ENCODE measurements at regions not wholly inside any gene's neighbourhood (a gene's known extent, or its start where the extent isn't known, plus 50 kb on each side); places are given as distances from the start of the nearest gene placed in this dataset.
"Not testable (repeated sequence)": the region's sequence is repeated elsewhere in the genome, so short reads cannot be mapped to it uniquely, and the experiment has no call there.

DNA sequence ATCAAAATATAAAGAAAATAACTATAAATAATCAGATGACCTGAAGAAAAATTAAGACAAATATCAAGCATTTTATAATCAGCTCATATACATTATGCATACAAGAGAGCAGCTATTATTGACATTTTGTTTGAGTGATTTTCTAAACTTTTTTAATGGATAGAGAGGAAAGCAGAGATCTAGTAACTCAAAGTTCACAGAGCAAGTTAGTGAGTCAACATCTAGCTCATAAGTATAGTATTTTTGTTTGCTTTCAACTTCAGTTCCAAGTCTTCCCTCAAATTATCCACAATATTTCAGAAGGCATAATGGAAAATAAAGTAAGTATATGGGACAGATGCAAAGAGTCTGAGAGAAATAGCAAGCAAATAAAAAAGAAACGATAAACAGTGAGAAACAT lies 470.1 kb upstream of the ALCAM start:
- DNase-seq (ENCODE audit: low read depth, low spot score): no peak

DNA sequence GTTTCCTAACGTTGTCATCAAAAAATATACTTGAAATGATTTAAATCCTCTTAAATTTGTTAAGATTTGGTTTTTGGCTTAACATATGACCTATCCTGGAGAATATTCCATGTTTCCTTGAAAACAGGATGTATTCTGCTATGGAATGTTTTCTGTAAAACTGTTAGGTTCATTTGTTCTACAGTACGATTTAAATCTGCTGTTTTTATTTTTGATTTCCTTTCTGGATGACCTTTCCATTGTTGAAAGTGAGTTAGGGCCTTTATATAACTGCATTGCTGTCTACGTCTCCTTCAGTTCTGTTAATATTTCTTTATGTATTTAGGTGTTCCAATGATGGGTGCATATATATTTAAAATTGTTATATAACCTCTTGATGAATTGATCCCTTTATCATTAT lies 465.3 kb upstream of the ALCAM start:
- no peak for DNase-seq (ENCODE audit: low read depth, low spot score)

DNA sequence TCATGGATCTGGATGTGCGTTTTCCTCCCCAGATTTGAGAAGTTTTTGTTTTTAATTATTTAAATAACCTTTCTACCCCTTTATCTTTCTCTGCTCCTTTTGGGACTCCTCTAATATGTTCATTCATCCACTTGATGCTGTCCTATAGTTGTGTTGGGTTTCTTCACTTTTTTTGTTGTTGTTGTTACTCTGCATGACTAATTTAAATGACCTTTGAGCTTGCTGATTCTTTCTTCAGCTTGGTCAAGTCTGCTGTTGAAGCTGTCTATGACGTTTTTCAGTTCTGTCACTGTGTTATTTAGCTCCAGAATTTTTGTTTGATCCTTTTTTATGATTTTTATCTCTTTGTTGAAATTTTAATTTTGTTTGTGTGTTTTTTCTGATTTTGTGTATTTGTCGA lies 463.6 kb upstream of the ALCAM start:
- DNase-seq (ENCODE audit: low read depth, low spot score): no peak

DNA sequence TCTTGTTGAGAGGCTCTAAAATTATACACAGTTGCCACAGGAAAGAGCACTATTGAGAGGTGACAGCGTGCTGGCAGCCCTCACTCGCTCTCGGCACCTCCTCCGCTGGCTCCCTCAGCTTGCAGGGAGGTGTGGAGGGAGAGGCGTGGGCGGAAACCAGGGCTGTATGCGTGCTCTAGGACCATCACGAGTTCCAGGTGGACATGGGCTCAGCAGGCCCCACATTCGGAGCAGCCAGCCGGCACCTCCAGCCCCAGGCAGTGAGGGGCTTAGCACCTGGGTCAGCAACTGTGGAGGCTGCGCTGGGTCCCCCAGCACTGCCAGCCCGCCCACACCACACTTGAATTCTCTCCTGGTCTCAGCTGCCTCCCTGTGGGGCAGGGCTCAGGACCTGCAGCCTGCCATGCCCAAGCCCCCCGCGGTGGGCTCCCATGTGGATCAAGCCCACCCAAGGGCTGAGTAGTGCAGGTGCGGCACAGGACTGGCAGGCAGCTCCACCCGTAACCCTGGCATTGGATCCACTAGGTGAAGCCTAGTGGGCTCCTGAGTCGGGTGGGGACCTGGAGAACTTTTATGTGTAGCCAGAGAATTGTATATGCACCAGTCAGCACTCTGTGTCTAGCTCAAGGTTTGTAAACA lies 460.6 kb upstream of the ALCAM start:
- DNase-seq (ENCODE audit: low read depth, low spot score): no peak

DNA sequence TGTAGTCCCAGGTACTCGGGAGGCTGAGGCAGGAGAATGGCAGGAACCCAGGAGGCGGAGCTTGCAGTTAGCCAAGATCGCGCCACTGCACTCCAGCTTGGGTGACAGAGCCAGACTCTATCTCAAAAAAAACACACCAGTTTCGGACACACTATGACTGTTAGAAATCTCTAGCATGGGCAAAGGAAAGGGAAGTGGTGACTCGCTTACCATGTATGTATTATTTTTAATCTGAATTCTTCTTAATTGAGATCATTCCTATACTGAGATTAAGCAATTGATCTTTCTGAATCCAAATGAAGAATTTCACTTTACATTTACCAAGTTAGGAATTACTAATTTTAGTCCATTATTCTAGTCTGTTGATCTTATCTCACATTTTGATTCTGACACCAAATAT lies 459.2 kb upstream of the ALCAM start:
- DNase-seq (ENCODE audit: low read depth, low spot score): peak; percentile 81

DNA sequence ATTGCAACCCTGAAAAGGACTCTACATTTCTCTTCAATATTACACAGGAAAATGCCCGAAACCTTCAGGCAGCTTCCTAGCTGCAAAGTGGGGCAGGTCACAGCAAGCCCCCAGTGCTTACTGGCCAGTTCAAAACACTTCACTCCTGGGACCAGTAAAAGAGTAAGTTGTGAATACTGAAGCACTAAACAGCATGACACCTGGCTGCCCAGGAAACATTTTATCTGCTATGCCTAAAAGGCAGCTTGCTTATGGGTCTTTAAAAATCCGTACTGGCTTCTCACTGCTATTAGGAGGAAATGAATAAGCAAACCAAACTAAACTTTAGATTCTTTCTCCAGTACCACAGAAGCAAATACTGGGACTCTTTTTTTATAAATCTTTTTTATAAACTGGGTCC lies 457.9 kb upstream of the ALCAM start:
- DNase-seq (ENCODE audit: low read depth, low spot score): no peak

DNA sequence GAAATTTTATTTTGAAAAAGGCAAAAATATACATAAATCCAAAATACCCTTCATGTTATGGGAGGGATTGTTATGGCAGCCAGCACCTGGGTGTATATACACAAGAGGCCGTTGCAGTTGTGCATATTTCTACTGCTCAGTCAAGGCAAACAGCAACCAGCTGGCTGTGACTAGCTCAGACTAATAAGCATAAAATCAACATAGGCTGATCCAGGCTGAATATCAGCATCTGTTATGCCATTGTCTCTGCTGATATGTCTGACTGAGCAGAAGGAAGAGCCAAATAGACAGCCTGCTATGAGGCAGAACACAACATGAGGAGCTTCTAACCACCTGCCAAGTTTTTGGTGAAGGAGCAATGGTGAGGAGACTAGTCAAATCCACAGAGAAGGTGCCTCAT lies 457.5 kb upstream of the ALCAM start:
- peak; percentile 39 for DNase-seq (ENCODE audit: low read depth, low spot score)

DNA sequence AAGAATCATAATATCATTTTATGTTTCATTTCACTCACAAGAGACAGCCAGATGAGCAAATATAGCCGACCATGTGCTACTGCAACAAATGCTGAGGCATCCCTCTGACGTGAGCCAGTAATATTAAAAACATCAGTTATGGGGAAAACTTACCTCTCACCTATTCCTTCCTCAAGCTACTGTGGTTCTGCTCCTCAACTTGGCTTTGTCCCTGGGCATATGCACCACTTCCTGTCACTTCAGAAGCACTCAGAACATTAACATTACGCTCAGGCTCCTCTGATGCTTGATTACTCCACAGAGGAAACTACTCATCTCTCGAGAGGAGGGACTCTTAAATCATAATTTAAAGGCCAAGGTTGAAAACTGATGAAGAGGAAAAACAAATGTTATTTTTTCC lies 457.0 kb upstream of the ALCAM start:
- no peak for DNase-seq (ENCODE audit: low read depth, low spot score)

DNA sequence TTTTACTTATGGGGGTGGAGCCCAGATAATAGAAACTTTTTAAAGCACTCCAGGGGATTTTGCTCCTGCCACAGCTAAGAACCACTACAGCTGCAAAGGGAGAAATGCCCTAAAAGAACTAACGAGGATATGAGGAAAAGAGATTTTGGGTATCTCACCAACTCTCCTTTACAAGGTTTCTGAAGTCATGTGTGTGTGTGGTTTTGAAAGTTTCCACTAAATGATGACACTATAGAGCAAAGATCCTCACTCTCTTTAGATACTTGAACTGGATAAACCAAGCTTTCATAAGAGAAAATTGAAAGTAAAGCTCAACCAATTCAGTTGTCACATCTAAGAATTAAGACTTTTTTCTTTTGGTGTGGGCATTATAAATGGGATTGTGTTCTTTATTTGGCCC lies 455.3 kb upstream of the ALCAM start:
- no peak for DNase-seq (ENCODE audit: low read depth, low spot score)

DNA sequence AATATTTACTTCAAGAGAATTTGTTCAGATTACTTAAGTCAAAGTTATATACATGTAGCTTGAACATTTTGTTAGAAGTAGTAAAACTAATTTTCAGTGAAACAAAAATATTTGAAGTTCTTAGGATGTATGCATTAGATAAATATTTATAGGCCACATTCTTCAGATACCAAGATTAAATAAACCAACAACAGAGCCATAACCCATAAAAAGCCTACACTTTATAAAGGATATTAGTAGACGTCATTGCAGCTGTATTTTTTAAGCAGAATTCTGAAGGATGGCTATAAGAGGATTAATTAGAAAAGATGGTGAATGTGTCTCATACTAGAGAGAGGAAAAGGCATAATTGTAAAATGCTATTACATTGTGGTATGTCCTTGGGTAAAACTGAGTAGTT lies 449.7 kb upstream of the ALCAM start:
- DNase-seq (ENCODE audit: low read depth, low spot score): no peak

DNA sequence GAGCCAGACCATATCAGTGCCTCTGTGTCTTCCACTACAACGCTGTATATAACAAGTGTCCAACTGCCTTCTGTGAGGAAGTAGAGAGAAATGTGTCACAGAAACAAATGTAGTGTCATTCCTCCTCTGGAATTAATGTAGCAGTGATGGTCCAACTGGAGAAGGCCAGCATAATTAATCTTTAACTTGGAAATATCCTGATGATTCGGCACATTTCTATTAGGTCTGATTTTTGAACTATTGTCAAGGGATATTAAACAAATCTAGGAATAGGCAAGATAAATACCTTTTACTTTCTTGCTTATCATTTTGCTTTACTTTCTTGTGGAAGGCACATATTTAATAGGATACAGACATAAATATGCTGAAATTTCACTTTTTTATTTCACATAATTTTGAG lies 446.2 kb upstream of the ALCAM start:
- no peak for DNase-seq (ENCODE audit: low read depth, low spot score)

DNA sequence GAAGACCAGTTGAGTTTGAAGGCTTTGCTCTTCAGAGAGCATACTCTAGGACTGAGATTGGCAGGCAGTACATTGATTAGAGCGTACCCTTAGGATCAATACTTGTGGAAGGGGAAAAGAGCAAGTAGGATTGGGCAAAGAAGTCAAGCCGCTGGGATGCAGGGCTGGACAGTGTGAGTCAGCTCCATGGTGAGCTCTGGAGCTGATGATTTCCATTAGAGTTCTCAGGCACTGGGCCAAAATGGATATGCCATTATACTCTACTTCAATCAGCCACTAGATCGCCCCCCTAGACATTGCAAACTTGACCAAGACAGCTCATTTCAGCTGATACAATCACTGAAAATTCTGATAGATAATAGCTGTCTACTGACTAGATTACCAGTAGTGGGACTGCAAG lies 432.7 kb upstream of the ALCAM start:
- DNase-seq (ENCODE audit: low read depth, low spot score): no peak

DNA sequence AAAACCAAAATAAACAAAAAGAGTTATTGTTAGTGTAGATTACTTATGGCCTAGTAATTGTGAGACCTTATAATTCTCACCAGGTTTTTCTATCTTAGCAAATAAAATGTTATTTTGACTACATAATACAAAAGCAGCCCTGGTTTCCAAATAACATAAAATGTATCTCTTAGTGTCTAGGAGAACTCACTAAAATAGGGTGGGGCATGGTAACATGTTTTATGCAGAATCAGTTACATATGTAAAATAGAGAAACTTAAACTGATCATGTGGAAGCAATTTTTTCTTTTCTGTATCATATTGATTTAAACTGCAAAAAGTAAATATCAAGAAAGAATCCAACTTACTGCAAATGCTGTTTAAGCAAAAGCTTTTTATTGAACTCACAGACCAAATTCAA lies 431.1 kb upstream of the ALCAM start:
- no peak for DNase-seq (ENCODE audit: low read depth, low spot score)

DNA sequence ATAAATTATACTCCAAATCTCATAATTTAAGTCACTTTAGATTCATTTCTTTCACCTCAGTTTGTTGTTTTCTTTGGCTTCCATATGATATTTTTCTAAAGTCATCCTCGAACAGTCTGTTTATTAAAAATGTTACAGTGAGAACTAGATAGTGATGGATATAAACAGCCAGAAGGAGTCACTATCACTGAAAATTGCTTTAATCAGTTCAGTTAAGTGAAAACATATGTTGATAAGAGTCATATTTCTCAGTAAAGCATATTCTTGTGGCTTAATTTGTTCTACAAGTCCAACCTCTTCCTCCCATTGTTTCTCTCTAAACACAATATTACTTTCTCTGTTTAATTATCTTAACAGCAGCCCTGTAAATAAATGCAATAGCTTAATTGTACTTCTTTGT lies 427.5 kb upstream of the ALCAM start:
- DNase-seq (ENCODE audit: low read depth, low spot score): no peak

DNA sequence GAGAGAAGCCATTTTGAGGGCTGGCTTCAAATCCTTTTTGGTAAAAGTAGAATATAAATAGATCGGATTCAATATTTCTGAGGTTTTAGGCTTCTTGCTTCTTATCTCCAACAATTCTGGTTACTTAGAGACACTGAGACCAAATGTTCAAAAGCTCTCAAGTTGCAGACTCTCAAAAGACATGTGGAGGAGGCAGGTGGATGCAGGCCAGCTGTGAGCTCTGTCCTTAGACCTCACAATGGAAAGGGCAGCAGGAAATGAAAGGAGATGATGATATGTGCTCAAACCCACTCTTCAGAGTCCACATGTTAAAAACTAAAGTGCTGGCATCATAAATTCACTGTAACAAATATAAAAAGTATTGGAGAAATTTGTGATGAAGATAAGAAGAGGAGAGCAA lies 424.9 kb upstream of the ALCAM start:
- no peak for DNase-seq (ENCODE audit: low read depth, low spot score)

DNA sequence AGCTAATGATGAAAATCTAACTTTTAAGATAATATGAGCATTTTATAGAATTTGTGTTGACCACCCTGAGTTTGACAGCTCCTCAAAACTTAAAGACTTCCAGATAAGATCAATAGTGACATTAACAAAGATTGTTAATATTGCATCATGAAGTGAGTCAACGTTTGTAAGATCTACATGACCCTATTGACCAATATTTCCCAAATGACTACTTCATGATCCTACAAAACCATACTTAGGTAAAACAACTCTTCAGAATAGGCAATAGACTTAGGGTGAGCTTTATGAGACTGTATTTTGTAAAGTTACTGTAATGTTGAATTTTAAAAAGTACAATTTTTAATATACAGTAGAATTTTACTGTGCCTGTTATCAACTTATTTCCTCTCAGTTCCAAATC lies 422.7 kb upstream of the ALCAM start:
- no peak for DNase-seq (ENCODE audit: low read depth, low spot score)

DNA sequence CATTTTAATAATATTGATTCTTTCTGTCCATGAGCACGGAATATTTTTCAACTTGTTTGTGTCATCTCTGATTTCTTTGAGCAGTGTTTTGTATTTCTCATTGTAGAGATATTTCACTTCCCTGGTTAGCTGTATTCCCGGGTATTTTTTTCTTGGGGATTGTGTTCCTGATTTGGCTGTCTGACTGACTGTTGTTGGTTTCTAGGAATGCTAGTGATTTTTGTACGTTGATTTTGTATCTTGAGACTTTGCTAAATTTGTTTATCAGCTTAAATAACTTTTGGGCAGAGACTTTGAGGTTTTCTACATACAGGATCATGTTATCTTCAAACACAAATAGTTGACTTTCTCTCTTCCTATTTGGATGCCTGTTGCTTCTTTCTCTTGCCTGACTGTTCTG lies 418.8 kb upstream of the ALCAM start:
- no peak for DNase-seq (ENCODE audit: low read depth, low spot score)

DNA sequence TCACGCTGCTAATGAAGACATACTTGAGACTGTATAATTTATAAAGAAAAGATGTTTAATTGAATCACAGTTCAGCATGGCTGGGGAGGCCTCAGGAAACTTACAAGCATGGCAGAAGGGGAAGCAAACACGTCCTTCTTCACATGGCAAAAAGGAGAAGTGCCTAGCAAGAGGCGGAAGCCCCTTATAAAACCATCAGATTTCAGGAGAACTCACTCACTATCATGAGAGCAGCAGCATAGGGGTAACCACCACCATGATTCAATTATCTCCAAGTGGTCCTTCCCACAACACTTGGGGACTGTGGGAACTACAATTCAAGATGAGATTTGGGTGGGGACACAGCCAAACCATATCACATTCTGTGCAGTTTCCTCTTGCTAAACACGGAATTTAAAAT lies 416.9 kb upstream of the ALCAM start:
- DNase-seq (ENCODE audit: low read depth, low spot score): not testable (repeated sequence)

DNA sequence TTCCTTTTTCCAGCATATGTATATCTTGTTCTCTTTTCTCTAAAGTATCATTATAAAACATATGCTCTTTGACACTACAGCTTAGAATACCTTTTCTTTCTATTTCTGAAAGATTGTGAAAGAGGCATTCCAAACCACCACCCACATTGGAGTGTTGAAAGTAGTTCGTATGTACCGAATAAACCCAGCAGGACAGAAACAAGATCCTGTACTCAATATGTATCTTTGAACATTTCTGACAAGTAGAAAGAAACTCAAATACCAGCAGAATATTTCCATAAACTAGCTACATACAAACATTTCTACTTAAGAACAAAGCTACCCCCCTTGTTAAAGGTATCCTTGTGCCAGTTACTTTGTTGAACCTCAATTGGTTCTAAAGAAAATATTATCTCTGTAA lies 415.3 kb upstream of the ALCAM start:
- no peak for DNase-seq (ENCODE audit: low read depth, low spot score)

DNA sequence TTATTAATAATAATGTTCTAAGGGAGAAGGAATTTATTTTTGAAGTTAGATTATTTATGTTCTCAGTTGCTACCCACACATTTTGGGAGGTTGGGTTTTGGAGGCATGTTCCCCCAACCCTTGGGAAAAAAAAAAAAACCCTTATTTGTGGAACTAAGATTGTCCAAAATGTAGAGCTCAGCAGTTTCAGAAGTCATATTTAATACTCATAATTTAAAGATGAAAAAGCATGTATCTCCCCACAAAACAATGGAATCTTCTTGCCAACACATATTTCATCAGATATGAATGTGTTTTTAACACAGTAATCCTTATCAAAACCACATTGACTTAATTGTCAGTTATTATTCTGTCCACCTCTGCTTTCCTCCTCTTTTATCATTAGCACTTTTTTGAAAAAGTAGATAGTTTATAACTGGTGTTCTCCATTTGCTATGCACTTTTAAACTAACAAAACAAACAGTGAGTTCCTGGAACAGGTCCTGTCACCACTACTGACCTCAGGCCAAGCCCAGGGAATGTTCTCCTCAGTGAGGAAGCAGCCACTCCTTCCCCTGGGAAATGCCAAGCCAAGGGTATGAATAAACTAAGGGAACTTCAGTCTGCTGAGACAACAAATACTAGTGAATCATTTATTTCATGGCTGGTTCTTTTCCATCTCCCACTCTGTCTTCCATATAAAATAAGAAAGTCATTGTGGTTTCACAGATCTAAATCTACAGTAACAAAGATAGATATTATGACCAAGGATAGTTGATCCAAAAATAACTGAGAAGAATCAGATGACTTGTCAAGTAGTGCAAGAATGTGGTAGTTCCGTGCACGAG lies 414.4 kb upstream of the ALCAM start:
- DNase-seq (ENCODE audit: low read depth, low spot score): peak; percentile 50

DNA sequence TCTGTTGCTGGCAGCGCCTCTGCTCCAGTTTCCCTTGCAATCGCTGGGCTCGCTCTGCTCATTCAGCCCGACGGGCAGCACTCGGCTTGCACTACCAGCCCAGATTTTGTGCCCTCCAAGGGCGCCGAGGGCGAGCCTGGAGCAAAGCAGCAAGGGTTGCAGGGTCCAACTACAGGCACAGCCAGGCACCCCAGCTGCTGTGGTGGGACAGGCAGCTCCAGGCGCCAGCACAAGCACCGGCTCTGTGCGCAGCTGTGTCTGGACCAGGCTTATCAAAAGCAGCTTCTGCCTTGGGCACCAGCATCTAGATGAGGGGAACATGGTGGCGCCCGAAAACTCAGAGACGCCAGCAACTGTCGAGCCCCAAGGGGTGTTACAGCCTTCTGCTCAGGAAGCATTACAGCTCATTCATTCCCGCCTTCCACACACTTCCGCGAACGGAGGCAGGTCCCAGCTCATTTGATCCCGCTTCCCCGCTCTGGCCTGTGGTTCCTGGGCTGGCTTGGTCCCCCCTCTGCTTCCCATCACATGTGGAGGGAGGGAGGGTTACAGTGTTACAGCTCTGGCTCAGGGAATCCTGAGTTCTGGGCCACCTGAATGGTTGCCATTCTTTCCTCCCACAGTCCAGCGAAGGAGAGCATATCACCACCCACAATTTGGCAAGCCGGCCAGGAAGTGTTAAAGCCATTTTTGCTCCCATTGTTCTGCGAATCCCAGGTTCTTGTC lies 409.9 kb upstream of the ALCAM start:
- no peak for DNase-seq (ENCODE audit: low read depth, low spot score)

DNA sequence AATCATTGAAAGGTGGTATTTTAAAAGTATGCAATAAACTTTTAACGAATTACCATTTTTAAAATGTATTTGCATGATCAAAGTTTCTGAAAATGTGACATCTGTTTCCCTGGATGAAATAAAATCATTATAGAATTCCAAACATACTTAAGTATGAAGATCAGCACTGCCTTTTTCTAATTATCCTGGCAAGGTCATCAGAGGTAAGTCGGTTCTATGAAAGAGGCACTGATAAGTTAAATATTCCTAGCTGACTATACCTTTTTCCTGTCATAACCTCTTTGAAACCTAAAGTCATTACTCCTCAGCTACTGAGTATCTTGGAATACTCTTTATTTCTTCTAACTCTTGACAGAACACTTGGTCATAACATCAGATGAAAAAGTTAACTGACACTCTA lies 406.1 kb upstream of the ALCAM start:
- no peak for DNase-seq (ENCODE audit: low read depth, low spot score)

DNA sequence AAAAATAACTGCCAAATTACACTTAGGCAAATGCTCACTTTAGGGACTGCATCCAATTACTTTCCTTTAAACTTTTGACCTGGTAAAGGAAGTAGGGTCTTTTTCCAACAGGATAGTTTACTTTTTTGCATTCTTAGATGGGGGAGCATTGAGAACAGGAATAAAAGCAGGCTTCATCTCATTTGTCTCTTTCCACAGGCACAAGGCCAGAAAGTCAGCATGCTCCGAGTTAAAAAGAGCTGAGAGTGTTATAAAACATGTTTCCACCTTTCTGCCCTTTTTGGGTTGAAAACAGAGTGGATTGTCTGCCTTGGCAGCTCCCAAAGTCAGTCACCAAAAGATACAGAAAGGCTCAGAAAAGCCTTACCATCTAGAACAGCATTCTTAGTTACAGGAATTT lies 404.9 kb upstream of the ALCAM start:
- DNase-seq (ENCODE audit: low read depth, low spot score): no peak

Data from pulmonary artery endothelial cell (primary cell).